ENCODE measurements at regions not wholly inside any gene's neighbourhood (a gene's known extent, or its start where the extent isn't known, plus 50 kb on each side); places are given as distances from the start of the nearest gene placed in this dataset.

GRCh38 chrX:138504273-138504672 lies 207.2 kb downstream of the FGF13 start:
- Histone ChIP-seq H3K4ac (ENCODE audit: low read depth, low read length) (no peak overlapping the region), H3K4me1 (ENCODE audit: insufficient read depth, low read length) (no peaks in the 10 kb centered on the region), H2BK15ac (ENCODE audit: low read depth, low read length) (no peak overlapping the region), H3K56ac (ENCODE audit: insufficient read length, low read depth, low read length) (no peak overlapping the region), H3T11ph (ENCODE audit: low read length) (no peak overlapping the region), H3K79me2 (ENCODE audit: insufficient read depth, low read length) (no peaks in the 10 kb centered on the region), H3K9ac (ENCODE audit: extremely low read depth, insufficient read length, low read length) (no peak overlapping the region), H3K27me3 (ENCODE audit: insufficient read depth, low read length) (no peaks in the 10 kb centered on the region), H3K27ac (ENCODE audit: insufficient read length, low read depth, low read length) (no peak overlapping the region), H3K23me2 (ENCODE audit: insufficient read length, low read depth, low read length, poor library complexity, severe bottlenecking) (no peaks in the 10 kb centered on the region), H3K9me3 (ENCODE audit: control insufficient read depth, low read depth, low read length) (no peaks in the 10 kb centered on the region), H4K91ac (ENCODE audit: insufficient read length, low read depth, low read length) (no peak overlapping the region), H2BK20ac (ENCODE audit: low read depth, low read length, poor library complexity, severe bottlenecking) (no peak overlapping the region), H2AFZ (ENCODE audit: low read length) (no peak overlapping the region), H2BK12ac (ENCODE audit: insufficient read length, low read depth, low read length) (no peak overlapping the region), H3K14ac (ENCODE audit: insufficient read depth, low read length) (no peak overlapping the region), H2BK5ac (ENCODE audit: insufficient read length, low read length) (no peak overlapping the region), H4K20me1 (ENCODE audit: control insufficient read depth, insufficient read depth, insufficient read length) (no peaks in the 10 kb centered on the region), H2AK5ac (ENCODE audit: insufficient read length, low read length) (no peak overlapping the region), H2BK120ac (ENCODE audit: low read depth, low read length, poor library complexity, severe bottlenecking) (no peak overlapping the region), H4K8ac (replicated peaks; ENCODE audit: insufficient read length, low read depth, low read length) (no peak overlapping the region), H3K4me2 (ENCODE audit: insufficient read depth, insufficient read length, low read length) (no peak overlapping the region), H4K5ac (ENCODE audit: insufficient read length, low read depth, low read length) (no peak overlapping the region), H3K23ac (ENCODE audit: insufficient read length, low read depth, low read length) (no peak overlapping the region), H3K18ac (ENCODE audit: insufficient read length, low read depth, low read length) (no peak overlapping the region), H3K79me1 (ENCODE audit: insufficient read depth, low read depth, low read length, poor library complexity, severe bottlenecking) (no peaks in the 10 kb centered on the region)
- Mint-ChIP-seq H3K27me3 (ENCODE audit: low read depth) (no peaks in the 10 kb centered on the region), H3K4me3 (no peak overlapping the region), H3K27ac (no peak overlapping the region), H3K36me3 (ENCODE audit: insufficient read depth in 1 of 3, low read depth in 3 of 3) (peaks cover 0 to 4% (median 3%) of the 10 kb centered on the region in 3 experiments; a peak in 4 of 7 replicates), H3K9me3 (peaks cover 10 to 27% of the 10 kb centered on the region in 2 experiments; a peak in 4 of 5 replicates), H3K4me1 (no peaks in the 10 kb centered on the region)
- TF ChIP-seq CTCF (conservative IDR thresholded peaks at IDR 0.05), result no peak
- WGBS (ENCODE audit: extremely low coverage, insufficient read length, low lambda C conversion rate), result no CpG with 5 or more reads among the region's 3 CpGs
- no peak for DNase-seq

Measured in H9 (cell line).